ENCODE measurements at regions not wholly inside any gene's neighbourhood (a gene's known extent, or its start where the extent isn't known, plus 50 kb on each side); places are given as distances from the start of the nearest gene placed in this dataset.

- no peak for TF ChIP-seq CTCF (IDR thresholded peaks at IDR 0.05)
- no peak for TF ChIP-seq EP300 (IDR thresholded peaks at IDR 0.05; ENCODE audit: low read depth)
- no peak for TF ChIP-seq POLR2AphosphoS5 (IDR thresholded peaks at IDR 0.05)
Observed at GRCh38 chr18:77457681-77458080, 208.0 kb downstream of the GALR1 start.
